ENCODE measurements at regions not wholly inside any gene's neighbourhood (a gene's known extent, or its start where the extent isn't known, plus 50 kb on each side); places are given as distances from the start of the nearest gene placed in this dataset.
"Not testable (repeated sequence)": the region's sequence is repeated elsewhere in the genome, so short reads cannot be mapped to it uniquely, and the experiment has no call there.

- no peak for DNase-seq
Measured at GRCh38 chr12:75827061-75827460, 204.5 kb downstream of the PHLDA1 start.

GRCh38 chr12:75825686-75826085 is 205.9 kb downstream of the PHLDA1 start:
- no peak for DNase-seq

- DNase-seq = no peak
Measured at GRCh38 chr12:75823475-75823874, 208.1 kb downstream of the PHLDA1 start.

- peak; percentile 79 for DNase-seq
Measured at GRCh38 chr12:75822416-75822815, 209.2 kb downstream of the PHLDA1 start.

GRCh38 chr12:75820848-75821578 is 210.6 kb downstream of the PHLDA1 start:
- DNase-seq = peak; percentile 98

- DNase-seq = peak; percentile 69
Measured at GRCh38 chr12:75820071-75820470, 211.5 kb downstream of the PHLDA1 start.

DNA sequence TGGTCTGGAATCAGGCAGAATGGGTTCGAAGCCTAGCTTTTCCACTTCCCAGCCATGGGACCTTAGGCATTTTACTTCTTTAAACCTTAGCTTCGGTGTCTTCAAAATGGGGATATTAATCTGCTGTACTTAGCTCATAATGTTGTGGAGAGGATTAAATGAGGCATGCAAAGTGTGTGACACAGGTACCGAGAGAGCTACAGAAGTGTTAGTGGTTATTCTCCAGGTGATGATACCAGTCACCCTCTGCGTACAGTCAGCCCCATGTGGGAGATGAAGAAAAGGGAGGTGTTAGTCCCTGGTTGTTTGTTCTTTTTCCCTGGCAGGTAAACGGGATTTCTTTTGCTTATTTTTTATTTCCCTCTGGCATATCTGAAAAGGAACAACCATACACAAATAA is 212.1 kb downstream of the PHLDA1 start:
- DNase-seq = no peak

DNA sequence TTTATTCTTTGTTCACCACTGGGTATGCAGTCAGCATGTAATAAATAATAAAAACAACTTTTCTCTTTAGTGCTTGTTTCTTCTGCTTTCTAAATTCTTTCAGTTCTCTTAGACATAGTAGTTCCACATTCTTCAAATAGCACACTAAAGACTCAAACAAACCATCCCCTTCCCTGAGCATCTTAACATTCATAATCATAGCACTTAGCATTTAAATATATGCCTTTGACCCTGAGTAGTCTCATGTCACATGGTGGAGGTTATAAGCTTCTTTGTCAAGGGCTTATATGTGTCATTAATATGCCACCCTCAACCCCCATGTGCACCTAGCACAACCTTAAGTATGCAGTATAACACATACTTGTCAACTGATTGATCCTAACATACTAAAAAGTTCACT is 212.7 kb downstream of the PHLDA1 start:
- no peak for DNase-seq

DNA sequence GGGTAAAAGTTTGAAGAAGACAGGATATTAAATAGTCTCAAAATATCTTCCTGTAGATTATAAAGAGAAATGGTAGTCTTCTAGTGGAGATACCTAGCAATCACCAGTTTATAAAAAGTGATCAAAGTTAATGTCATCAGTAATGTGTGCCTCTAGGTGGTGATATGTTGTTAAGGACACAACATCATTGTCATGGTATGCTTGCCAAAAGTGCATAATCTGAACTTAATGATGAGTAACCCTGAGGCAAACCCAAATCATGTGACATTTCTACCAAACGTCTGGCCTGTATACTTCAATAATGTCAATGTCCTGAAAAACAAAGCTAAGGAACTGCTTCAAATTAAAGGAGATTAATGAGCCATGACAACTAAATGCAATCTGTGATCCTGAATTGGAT is 214.7 kb downstream of the PHLDA1 start:
- peak; percentile 93 for DNase-seq

DNA sequence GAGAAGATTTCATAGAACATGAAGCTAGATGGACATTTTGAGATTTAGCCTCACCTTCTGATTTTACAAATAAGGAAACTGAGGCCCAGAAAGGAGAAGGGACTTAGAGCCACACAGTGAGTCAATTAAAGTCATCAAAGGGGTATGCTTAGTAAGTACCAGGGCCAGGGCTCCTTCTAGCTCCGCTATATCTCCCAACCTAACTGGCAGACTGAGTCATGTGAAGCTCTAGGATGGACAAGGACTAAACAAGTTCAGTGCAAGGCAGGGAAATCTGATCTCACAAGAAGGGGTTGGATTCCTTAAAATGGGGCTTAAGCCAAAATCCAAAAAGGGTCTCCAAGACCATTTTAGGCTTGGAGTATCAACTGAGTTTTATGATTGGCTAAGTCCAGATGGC is 215.8 kb downstream of the PHLDA1 start:
- no peak for DNase-seq

GRCh38 chr12:75814851-75815754 is 216.5 kb downstream of the PHLDA1 start:
- DNase-seq = peak; percentile 84

DNA sequence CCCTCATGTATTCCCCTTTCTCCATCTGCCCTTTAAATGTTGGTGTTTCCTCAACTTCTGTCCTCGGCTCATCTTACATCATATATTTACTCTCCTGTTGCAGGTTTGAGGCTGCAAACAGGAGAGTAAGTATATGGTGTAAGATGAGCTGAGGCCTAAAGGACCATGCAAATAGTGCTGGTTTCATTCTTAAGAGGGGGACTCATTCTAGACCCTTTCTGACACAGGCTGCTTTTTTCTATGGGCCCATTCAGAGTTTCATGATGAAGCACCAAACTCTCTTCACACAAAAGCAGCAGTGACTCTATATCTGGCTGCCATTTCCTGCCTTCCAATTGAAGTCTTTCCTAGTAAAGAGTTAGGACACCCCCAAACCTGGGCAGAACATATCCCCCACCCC is 218.5 kb downstream of the PHLDA1 start:
- no peak for DNase-seq

DNA sequence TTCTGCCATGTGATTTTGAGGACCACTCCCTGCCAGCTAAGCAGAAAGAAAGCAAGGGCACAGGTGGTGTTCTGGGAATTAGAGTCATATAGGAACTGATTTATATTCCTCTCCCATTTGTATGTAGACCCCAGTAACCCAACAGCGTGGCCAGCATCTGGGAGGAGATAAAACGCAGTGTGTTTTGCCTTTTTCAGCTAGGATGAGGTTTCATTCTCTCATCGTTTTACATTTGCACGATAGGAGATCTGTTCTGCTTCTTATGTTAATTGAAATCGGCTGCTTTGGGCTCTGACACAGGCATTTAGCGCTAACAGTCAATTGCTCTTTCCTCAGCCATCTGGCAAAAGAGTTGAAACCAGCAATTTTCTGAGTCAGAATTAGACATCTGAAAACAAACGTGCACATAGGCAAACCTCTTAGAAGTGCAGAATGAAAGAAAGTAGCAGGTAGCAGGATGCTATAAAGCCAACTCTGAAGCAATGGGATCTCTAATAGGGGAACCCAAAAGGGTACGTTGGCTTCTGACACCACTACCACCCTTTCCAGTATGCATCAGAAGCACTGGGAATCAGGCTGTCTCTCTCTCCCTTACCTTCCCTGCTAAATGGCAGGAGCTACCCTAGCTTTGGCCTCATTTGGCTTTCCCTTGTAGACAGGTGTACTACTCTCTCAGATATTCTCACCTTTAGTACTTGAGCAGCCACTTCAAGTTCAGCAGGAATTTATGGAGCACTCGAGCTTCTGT is 219.1 kb downstream of the PHLDA1 start:
- DNase-seq = peak; percentile 76

DNA sequence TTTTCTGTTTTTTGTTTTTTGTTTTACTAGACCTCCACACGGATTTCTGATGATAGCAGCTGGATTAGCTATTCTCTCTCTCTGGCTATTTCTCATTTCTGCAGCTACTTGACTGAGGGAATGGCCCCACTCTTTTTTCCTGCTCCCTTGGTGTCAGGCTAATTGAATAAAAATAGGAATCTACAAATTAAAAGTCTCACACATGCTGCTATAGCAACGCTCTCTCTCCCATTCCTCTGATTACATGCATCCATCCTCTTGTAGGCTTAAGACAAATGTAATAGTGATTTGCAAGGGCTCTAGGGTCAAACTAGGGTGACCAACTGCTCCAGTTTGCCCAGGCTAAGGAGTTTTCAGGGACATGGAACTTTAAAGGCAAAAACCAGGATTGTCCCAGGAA is 221.8 kb downstream of the PHLDA1 start:
- no peak for DNase-seq

- no peak for DNase-seq
Measured at GRCh38 chr12:75807494-75807893, 224.1 kb downstream of the PHLDA1 start.

GRCh38 chr12:75805905-75806304 is 225.7 kb downstream of the PHLDA1 start:
- DNase-seq = no peak

DNA sequence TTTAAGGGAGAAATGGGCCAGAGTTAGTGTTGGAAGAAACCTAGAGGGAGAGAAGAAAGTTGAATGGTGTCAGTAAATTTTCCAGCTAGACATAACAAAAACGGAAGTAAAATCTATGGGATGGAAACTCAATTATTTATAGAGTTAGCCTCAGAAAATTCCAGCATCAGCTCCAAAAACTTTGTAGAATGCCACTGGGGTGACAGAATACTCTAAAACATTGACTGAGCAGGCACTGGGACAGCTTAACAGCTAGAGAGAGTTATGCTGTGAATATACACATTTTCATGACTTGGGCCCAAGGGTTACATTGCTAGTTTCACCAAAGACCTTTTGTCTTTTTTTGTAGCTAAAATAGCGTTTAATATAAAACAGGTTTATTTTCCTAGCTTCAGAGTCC is 226.3 kb downstream of the PHLDA1 start:
- no peak for DNase-seq

- no peak for DNase-seq
Measured at GRCh38 chr12:75798136-75798926, 233.2 kb downstream of the PHLDA1 start.

DNA sequence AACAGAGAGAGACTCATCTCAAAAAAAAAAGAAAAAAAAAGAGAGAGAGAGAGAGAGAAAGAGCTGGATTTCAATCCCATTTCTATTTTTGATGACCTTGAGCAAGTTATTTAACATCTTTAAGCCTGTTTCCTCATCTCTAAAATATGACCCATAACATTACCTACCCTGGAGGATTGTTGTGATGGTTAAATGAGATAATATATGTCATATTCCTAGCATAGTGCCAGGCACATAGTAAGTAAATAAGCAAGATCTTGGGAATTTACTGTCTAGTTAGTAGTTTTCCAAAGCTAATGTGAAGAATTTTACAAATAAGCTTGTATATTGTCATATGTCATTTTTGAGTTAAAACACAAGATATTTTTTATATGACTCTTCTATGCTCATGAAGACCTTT is 236.5 kb downstream of the PHLDA1 start:
- DNase-seq = no peak

DNA sequence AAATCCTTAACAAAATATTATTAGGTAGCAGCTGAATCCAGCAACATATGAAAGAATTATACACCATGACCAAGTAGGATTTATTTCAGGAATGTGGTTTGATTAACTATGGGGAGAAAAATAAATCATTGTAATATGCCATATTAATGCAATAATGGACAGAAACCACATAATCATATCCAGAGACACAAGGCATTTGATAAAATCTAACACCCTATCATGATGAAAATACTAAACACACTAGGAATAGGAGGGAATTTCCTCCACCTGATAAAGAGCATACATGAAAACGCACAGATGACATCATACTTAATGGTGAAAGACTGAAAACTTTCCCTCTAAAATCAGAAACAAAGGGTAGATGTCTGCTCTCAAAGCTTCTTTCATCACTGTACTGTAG is 238.9 kb downstream of the PHLDA1 start:
- no peak for DNase-seq

DNA sequence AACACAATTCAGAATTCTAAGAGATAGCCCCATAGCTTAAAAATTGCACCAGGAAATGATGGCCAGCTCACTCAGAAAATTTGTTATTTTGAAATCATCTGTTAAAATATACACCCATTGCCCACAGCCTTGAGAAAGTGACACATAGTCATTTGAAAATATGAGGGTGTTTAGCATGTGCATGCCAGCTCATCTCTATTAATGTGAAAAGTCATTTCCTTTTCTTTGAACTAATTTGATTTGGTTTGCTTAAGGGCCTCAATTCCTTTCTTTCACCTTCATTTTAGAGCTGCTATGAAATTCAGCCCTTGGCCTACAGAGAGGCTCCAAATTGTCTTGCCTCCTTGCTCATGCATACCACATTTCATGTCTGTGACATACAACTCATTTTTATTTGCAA is 241.4 kb downstream of the PHLDA1 start:
- no peak for DNase-seq

- DNase-seq = not testable (repeated sequence)
Measured at GRCh38 chr12:75787146-75787545, 244.4 kb downstream of the PHLDA1 start.

DNA sequence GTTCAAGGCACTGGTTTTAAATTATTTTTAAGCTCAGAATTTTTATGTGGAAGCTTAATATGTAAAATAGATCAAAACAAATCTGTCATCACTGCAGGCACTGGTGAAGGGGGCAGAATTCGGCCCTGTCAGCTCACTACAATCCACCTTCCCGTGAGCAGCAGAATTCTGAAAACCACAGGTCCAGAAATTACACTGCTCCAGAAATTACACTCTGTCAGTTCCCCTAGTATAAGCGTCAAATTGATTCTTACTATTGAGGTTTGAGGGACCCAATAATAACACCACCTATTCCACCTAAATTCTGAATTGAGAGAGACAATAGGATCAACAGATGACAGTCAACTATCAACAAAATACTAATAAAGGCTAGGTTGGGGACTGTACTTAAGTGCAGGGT is 245.5 kb downstream of the PHLDA1 start:
- no peak for DNase-seq
